Inferior parietal cortex (tissue), 1 donor: ENCODE measurements at regions not wholly inside any gene's neighbourhood (a gene's known extent, or its start where the extent isn't known, plus 50 kb on each side); places are given as distances from the start of the nearest gene placed in this dataset.
"Not testable (repeated sequence)": the region's sequence is repeated elsewhere in the genome, so short reads cannot be mapped to it uniquely, and the experiment has no call there.

Experiments used
- DNase-seq: peaks from one replicate; pipeline ENCODE4 v3.0.0-alpha.2; 2016; ENCODE audit errors: extremely low spot score

- DNase-seq: no peak
Observed at GRCh38 chr6:11384531-11385309, 152.3 kb upstream of the NEDD9 start.

GRCh38 chr6:11381801-11382513 lies 149.5 kb upstream of the NEDD9 start:
- DNase-seq: no peak

- no peak for DNase-seq
Observed at GRCh38 chr6:11380969-11381744, 148.7 kb upstream of the NEDD9 start.

- DNase-seq: no peak
Observed at GRCh38 chr6:11380549-11380948, 148.1 kb upstream of the NEDD9 start.

GRCh38 chr6:11379805-11380204 lies 147.3 kb upstream of the NEDD9 start:
- no peak for DNase-seq

- no peak for DNase-seq
Observed at GRCh38 chr6:11378639-11379038, 146.2 kb upstream of the NEDD9 start.

- no peak for DNase-seq
Observed at GRCh38 chr6:11374036-11375010, 141.9 kb upstream of the NEDD9 start.

- no peak for DNase-seq
Observed at GRCh38 chr6:11373208-11373607, 140.7 kb upstream of the NEDD9 start.

GRCh38 chr6:11372186-11372790 lies 139.8 kb upstream of the NEDD9 start:
- DNase-seq: not testable (repeated sequence)

GRCh38 chr6:11370191-11371018 lies 137.9 kb upstream of the NEDD9 start:
- no peak for DNase-seq

GRCh38 chr6:11368760-11369159 lies 136.3 kb upstream of the NEDD9 start:
- DNase-seq: no peak

GRCh38 chr6:11368264-11368663 lies 135.8 kb upstream of the NEDD9 start:
- no peak for DNase-seq

GRCh38 chr6:11367638-11368199 lies 135.3 kb upstream of the NEDD9 start:
- DNase-seq: no peak

GRCh38 chr6:11366934-11367637 lies 134.6 kb upstream of the NEDD9 start:
- DNase-seq: no peak

- DNase-seq: no peak
Observed at GRCh38 chr6:11366183-11366933, 133.9 kb upstream of the NEDD9 start.

GRCh38 chr6:11364971-11365397 lies 132.5 kb upstream of the NEDD9 start:
- no peak for DNase-seq

- no peak for DNase-seq
Observed at GRCh38 chr6:11363881-11364576, 131.6 kb upstream of the NEDD9 start.

- no peak for DNase-seq
Observed at GRCh38 chr6:11362564-11362963, 130.1 kb upstream of the NEDD9 start.
